A549 (cell line): ENCODE measurements at regions not wholly inside any gene's neighbourhood (a gene's known extent, or its start where the extent isn't known, plus 50 kb on each side); places are given as distances from the start of the nearest gene placed in this dataset.

Experiments
- CBX2 ChIP-seq: fragments of 200-600 bp; sonication (generic); IDR thresholded peaks from 2 replicates; pipeline ENCODE4 v1.6.1; 2016; ENCODE audit warnings: low read depth, mild to moderate bottlenecking, borderline replicate concordance
- CEBPB ChIP-seq, 2 experiments: fragments of >200 bp in 1 of 2; sonication (Bioruptor Twin) in 1 of 2; formaldehyde crosslinking in 1 of 2; IDR thresholded peaks; 2 replicates each; pipeline ENCODE4 v1.6.1; 2012 to 2016
- EP300 ChIP-seq, 2 experiments: fragments of >200 bp; sonication (Bioruptor Twin); formaldehyde crosslinking; IDR thresholded peaks; 2 replicates in 1 of 2; 3 replicates in 1 of 2; pipeline ENCODE4 v1.6.1; 2016 to 2017
- POLR2A ChIP-seq: IDR thresholded peaks from 2 replicates; pipeline ENCODE4 v1.6.1; 2012; ENCODE audit warnings: mild to moderate bottlenecking, low read length
- RAD21 ChIP-seq, 2 experiments: fragments of >200 bp in 1 of 2; sonication (Bioruptor Twin) in 1 of 2; formaldehyde crosslinking in 1 of 2; IDR thresholded peaks in 1 of 2; conservative IDR thresholded peaks in 1 of 2; 2 replicates in 1 of 2; 3 replicates in 1 of 2; pipeline ENCODE4 v1.6.1; 2012 to 2018; ENCODE audit warnings: inconsistent platforms in 1 of 2
- RCOR1 ChIP-seq: fragments of 150-350 bp; IDR thresholded peaks from 2 replicates; pipeline ENCODE4 v1.6.1; 2014; ENCODE audit warnings: antibody characterized with exemption, low read length, low read depth
- TF ChIP-seq, protein P1 (sequence below): fragments of >200 bp; sonication (Bioruptor Twin); formaldehyde crosslinking; IDR thresholded peaks from 3 replicates; pipeline ENCODE4 v1.5.1; 2016
- TF ChIP-seq, protein P2 (sequence below): IDR thresholded peaks from 2 replicates; pipeline ENCODE4 v1.6.1; 2012
- TF ChIP-seq, protein P3 (sequence below): fragments of 200-600 bp; sonication (generic); IDR thresholded peaks from 2 replicates; pipeline ENCODE4 v1.6.1; 2016; ENCODE audit warnings: antibody characterized with exemption, mild to moderate bottlenecking, moderate library complexity
- TF ChIP-seq, protein P4 (sequence below): fragments of 250-450 bp; sonication (Bioruptor Pico); IDR thresholded peaks from 2 replicates; pipeline ENCODE4 v1.5.0; 2021; ENCODE audit warnings: mild to moderate bottlenecking, moderate library complexity, borderline replicate concordance

DNA sequence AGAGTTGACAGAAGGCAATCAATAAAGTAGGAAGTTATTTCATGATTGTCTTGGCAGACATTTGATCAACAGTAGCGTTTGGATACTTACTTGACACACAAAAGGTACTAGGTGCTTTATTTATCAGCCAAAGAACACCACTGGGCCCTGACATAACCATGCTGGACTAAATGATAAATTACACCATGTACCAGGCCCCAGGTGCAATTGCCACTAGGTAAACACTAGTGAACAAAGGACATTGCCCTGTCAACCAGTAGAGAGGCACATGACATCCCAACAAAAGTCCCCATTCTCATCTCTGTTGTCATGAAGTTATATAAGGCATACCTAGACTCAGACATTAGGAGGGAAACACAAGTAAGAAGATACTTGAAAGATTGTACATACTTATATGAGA is 747.2 kb downstream of the SATB2 start:
- TF ChIP-seq, protein P1, sequence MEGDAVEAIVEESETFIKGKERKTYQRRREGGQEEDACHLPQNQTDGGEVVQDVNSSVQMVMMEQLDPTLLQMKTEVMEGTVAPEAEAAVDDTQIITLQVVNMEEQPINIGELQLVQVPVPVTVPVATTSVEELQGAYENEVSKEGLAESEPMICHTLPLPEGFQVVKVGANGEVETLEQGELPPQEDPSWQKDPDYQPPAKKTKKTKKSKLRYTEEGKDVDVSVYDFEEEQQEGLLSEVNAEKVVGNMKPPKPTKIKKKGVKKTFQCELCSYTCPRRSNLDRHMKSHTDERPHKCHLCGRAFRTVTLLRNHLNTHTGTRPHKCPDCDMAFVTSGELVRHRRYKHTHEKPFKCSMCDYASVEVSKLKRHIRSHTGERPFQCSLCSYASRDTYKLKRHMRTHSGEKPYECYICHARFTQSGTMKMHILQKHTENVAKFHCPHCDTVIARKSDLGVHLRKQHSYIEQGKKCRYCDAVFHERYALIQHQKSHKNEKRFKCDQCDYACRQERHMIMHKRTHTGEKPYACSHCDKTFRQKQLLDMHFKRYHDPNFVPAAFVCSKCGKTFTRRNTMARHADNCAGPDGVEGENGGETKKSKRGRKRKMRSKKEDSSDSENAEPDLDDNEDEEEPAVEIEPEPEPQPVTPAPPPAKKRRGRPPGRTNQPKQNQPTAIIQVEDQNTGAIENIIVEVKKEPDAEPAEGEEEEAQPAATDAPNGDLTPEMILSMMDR, result no peak
- TF ChIP-seq, protein P2, sequence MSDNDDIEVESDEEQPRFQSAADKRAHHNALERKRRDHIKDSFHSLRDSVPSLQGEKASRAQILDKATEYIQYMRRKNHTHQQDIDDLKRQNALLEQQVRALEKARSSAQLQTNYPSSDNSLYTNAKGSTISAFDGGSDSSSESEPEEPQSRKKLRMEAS, result no peak
- TF ChIP-seq CEBPB (IDR thresholded peaks at IDR 0.05), result no peak
- no peak for TF ChIP-seq EP300 (IDR thresholded peaks at IDR 0.05)
- no peak for TF ChIP-seq CBX2
- TF ChIP-seq, protein P3, sequence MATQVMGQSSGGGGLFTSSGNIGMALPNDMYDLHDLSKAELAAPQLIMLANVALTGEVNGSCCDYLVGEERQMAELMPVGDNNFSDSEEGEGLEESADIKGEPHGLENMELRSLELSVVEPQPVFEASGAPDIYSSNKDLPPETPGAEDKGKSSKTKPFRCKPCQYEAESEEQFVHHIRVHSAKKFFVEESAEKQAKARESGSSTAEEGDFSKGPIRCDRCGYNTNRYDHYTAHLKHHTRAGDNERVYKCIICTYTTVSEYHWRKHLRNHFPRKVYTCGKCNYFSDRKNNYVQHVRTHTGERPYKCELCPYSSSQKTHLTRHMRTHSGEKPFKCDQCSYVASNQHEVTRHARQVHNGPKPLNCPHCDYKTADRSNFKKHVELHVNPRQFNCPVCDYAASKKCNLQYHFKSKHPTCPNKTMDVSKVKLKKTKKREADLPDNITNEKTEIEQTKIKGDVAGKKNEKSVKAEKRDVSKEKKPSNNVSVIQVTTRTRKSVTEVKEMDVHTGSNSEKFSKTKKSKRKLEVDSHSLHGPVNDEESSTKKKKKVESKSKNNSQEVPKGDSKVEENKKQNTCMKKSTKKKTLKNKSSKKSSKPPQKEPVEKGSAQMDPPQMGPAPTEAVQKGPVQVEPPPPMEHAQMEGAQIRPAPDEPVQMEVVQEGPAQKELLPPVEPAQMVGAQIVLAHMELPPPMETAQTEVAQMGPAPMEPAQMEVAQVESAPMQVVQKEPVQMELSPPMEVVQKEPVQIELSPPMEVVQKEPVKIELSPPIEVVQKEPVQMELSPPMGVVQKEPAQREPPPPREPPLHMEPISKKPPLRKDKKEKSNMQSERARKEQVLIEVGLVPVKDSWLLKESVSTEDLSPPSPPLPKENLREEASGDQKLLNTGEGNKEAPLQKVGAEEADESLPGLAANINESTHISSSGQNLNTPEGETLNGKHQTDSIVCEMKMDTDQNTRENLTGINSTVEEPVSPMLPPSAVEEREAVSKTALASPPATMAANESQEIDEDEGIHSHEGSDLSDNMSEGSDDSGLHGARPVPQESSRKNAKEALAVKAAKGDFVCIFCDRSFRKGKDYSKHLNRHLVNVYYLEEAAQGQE, result no peak
- TF ChIP-seq, protein P4, sequence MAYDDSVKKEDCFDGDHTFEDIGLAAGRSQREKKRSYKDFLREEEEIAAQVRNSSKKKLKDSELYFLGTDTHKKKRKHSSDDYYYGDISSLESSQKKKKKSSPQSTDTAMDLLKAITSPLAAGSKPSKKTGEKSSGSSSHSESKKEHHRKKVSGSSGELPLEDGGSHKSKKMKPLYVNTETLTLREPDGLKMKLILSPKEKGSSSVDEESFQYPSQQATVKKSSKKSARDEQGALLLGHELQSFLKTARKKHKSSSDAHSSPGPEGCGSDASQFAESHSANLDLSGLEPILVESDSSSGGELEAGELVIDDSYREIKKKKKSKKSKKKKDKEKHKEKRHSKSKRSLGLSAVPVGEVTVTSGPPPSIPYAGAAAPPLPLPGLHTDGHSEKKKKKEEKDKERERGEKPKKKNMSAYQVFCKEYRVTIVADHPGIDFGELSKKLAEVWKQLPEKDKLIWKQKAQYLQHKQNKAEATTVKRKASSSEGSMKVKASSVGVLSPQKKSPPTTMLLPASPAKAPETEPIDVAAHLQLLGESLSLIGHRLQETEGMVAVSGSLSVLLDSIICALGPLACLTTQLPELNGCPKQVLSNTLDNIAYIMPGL (CRISPR knock-in tag), result no peak
- TF ChIP-seq POLR2A, result no peak
- no peak for TF ChIP-seq RCOR1
- TF ChIP-seq RAD21 (conservative IDR thresholded peaks at IDR 0.05 in 1 of 2, IDR thresholded peaks at IDR 0.05 in 1 of 2), result no peak
